IMR-90 (cell line): ENCODE measurements at regions not wholly inside any gene's neighbourhood (a gene's known extent, or its start where the extent isn't known, plus 50 kb on each side); places are given as distances from the start of the nearest gene placed in this dataset.

Experiments used
- ATAC-seq: fragments of 200-7000 bp; cut with Tn5 transposase; 2 replicates; pipeline ENCODE4 v1.9.1; 2020; ENCODE audit warnings: low read depth, mild to moderate bottlenecking, moderate library complexity
- BruUV-seq: library from RNA; stranded (reverse); fragments of 400-500 nt; replicated peaks from 2 replicates; lab custom pipeline; 2021; lab: Mats Ljungman, UMichigan
- CTCF ChIA-PET: fragments of 300-600 bp; formaldehyde crosslinking; extraction: SDS; loops from one replicate; lab custom pipeline; 2021; ENCODE audit warnings: antibody characterized with exemption; lab: Yijun Ruan, JAX
- POLR2A ChIA-PET: fragments of 300-600 bp; sonication (Branson Sonifier 250); formaldehyde crosslinking; loops from one replicate; lab custom pipeline; 2022; ENCODE audit warnings: antibody characterized with exemption; ENCODE audit not compliant: unreplicated experiment; lab: Charles Lee
- DNase-seq: peaks from one replicate; pipeline ENCODE4 v3.0.0; 2013
- H2AFZ ChIP-seq: replicated peaks from 2 replicates; pipeline ENCODE3; 2013; ENCODE audit warnings: low read length, mild to moderate bottlenecking; ENCODE audit not compliant: poor library complexity
- H2AK5ac ChIP-seq: 2 replicates; pipeline ENCODE4 v1.6.1; 2013; ENCODE audit warnings: low read depth, low read length, inconsistent platforms
- H2AK9ac ChIP-seq: replicated peaks from 2 replicates; pipeline ENCODE3; 2013; ENCODE audit warnings: mild to moderate bottlenecking, low read depth, low read length, moderate library complexity; ENCODE audit not compliant: poor library complexity
- H2BK120ac ChIP-seq: 2 replicates; pipeline ENCODE4 v1.6.1; 2013; ENCODE audit warnings: low read depth, low read length, inconsistent platforms
- H2BK15ac ChIP-seq: 3 replicates; pipeline ENCODE4 v1.6.1; 2013; ENCODE audit warnings: low read depth, low read length, inconsistent platforms
- H2BK20ac ChIP-seq: 2 replicates; pipeline ENCODE4 v1.6.1; 2013; ENCODE audit warnings: low read depth, mild to moderate bottlenecking, inconsistent platforms, low read length, moderate library complexity
- H2BK5ac ChIP-seq: 2 replicates; pipeline ENCODE4 v1.6.1; 2013; ENCODE audit warnings: mild to moderate bottlenecking, low read depth, low read length, inconsistent platforms; ENCODE audit not compliant: poor library complexity, severe bottlenecking
- H3K14ac ChIP-seq: replicated peaks from 2 replicates; pipeline ENCODE4 v1.6.1; 2013; ENCODE audit warnings: low read depth, low read length, inconsistent platforms
- H3K18ac ChIP-seq: 2 replicates; pipeline ENCODE4 v1.6.1; 2013; ENCODE audit warnings: low read depth, low read length, control low read depth
- H3K23ac ChIP-seq: 2 replicates; pipeline ENCODE4 v1.6.1; 2013; ENCODE audit warnings: low read depth, low read length, inconsistent platforms
- H3K27ac ChIP-seq: 2 replicates; pipeline ENCODE4 v1.5.1; 2013; ENCODE audit warnings: mild to moderate bottlenecking, control low read depth, low read length; ENCODE audit not compliant: insufficient read depth
- H3K27me3 ChIP-seq: 2 replicates; pipeline ENCODE4 v1.6.1; 2013; ENCODE audit warnings: low read length; ENCODE audit not compliant: control insufficient read depth, insufficient read depth
- H3K36me3 ChIP-seq: 2 replicates; pipeline ENCODE4 v1.6.1; 2013; ENCODE audit warnings: low read length, mixed read lengths; ENCODE audit not compliant: control insufficient read depth, insufficient read depth
- H3K4ac ChIP-seq: 2 replicates; pipeline ENCODE4 v1.6.1; 2013; ENCODE audit warnings: low read depth, low read length, inconsistent platforms
- H3K4me1 ChIP-seq: 2 replicates; pipeline ENCODE4 v1.6.1; 2013; ENCODE audit warnings: low read length, mixed read lengths; ENCODE audit not compliant: control insufficient read depth, insufficient read depth
- H3K4me2 ChIP-seq: 2 replicates; pipeline ENCODE4 v1.6.1; 2013; ENCODE audit warnings: low read depth, mild to moderate bottlenecking, control low read depth, low read length, moderate library complexity
- H3K4me3 ChIP-seq: 2 replicates; pipeline ENCODE4 v1.5.1; 2013; ENCODE audit warnings: low read depth, mild to moderate bottlenecking, control low read depth, low read length, moderate library complexity; ENCODE audit not compliant: insufficient read depth
- H3K56ac ChIP-seq: 2 replicates; pipeline ENCODE4 v1.6.1; 2013; ENCODE audit warnings: low read length, inconsistent platforms; ENCODE audit not compliant: insufficient read depth; ENCODE audit errors: extremely low read depth
- H3K79me1 ChIP-seq, 2 experiments: 2 replicates each; pipeline ENCODE4 v1.6.1; 2013; ENCODE audit warnings: low read length in 2 of 2, inconsistent platforms in 1 of 2, low read depth in 1 of 2
- H3K9ac ChIP-seq: 2 replicates; pipeline ENCODE4 v1.6.1; 2013; ENCODE audit warnings: low read depth, low read length, control low read depth
- H3K9me1 ChIP-seq: 2 replicates; pipeline ENCODE4 v1.6.1; 2013; ENCODE audit warnings: low read length, inconsistent platforms; ENCODE audit not compliant: insufficient read depth
- H3K9me3 ChIP-seq: 2 replicates; pipeline ENCODE4 v1.6.1; 2013; ENCODE audit warnings: low read length; ENCODE audit not compliant: control insufficient read depth, insufficient read depth
- H4K20me1 ChIP-seq: 2 replicates; pipeline ENCODE4 v1.6.1; 2013; ENCODE audit warnings: low read length, inconsistent platforms; ENCODE audit not compliant: insufficient read depth
- H4K5ac ChIP-seq: 2 replicates; pipeline ENCODE4 v1.6.1; 2013; ENCODE audit warnings: mild to moderate bottlenecking, low read depth, low read length, control low read depth
- H4K8ac ChIP-seq, 2 experiments: 2 replicates each; pipeline ENCODE4 v1.6.1; 2013; ENCODE audit warnings: low read depth in 2 of 2, low read length in 2 of 2, control low read depth in 1 of 2, inconsistent platforms in 1 of 2
- H4K91ac ChIP-seq: 2 replicates; pipeline ENCODE4 v1.6.1; 2013; ENCODE audit warnings: low read depth, low read length, inconsistent platforms; ENCODE audit not compliant: insufficient read depth
- BHLHE40 ChIP-seq: fragments of 150-350 bp; IDR thresholded peaks from 2 replicates; pipeline ENCODE4 v1.6.1; 2016; ENCODE audit warnings: mild to moderate bottlenecking, low read depth, low read length
- CEBPB ChIP-seq: IDR thresholded peaks from 2 replicates; pipeline ENCODE4 v1.6.1; 2012; ENCODE audit warnings: low read depth, low read length, improper control_type of control experiment
- CHD1 ChIP-seq: IDR thresholded peaks from 2 replicates; pipeline ENCODE4 v1.6.1; 2012; ENCODE audit warnings: low read depth, low read length, improper control_type of control experiment
- FOS ChIP-seq: fragments of 150-350 bp; IDR thresholded peaks from 2 replicates; pipeline ENCODE4 v1.6.1; 2016; ENCODE audit warnings: low read depth, low read length
- MAFK ChIP-seq: IDR thresholded peaks from 2 replicates; pipeline ENCODE4 v1.6.1; 2012; ENCODE audit warnings: low read depth, low read length, improper control_type of control experiment
- MAZ ChIP-seq: IDR thresholded peaks from 2 replicates; pipeline ENCODE4 v1.6.1; 2012; ENCODE audit warnings: low read depth, mild to moderate bottlenecking, low read length, improper control_type of control experiment, moderate library complexity, borderline replicate concordance
- MXI1 ChIP-seq: IDR thresholded peaks from 2 replicates; pipeline ENCODE4 v1.6.1; 2012; ENCODE audit warnings: low read depth, mild to moderate bottlenecking, low read length, moderate library complexity, borderline replicate concordance
- NFE2L2 ChIP-seq: fragments of 150-350 bp; IDR thresholded peaks from 2 replicates; pipeline ENCODE4 v1.6.1; 2016; ENCODE audit warnings: low read depth, mild to moderate bottlenecking, low read length
- POLR2A ChIP-seq: IDR thresholded peaks from 2 replicates; pipeline ENCODE4 v1.6.1; 2012; ENCODE audit warnings: mild to moderate bottlenecking, low read depth, low read length
- RAD21 ChIP-seq: IDR thresholded peaks from 2 replicates; pipeline ENCODE4 v1.6.1; 2012; ENCODE audit warnings: low read length, improper control_type of control experiment
- RCOR1 ChIP-seq: IDR thresholded peaks from 2 replicates; pipeline ENCODE4 v1.6.1; 2012; ENCODE audit warnings: mild to moderate bottlenecking, low read length, improper control_type of control experiment; ENCODE audit not compliant: insufficient replicate concordance
- RFX5 ChIP-seq: IDR thresholded peaks from 2 replicates; pipeline ENCODE4 v1.8.0; 2012; ENCODE audit warnings: low read depth, mild to moderate bottlenecking, low read length, moderate library complexity
- SMC3 ChIP-seq: fragments of 150-350 bp; IDR thresholded peaks from 2 replicates; pipeline ENCODE4 v1.6.1; 2016; ENCODE audit warnings: low read depth, mild to moderate bottlenecking, antibody characterized with exemption, low read length, moderate library complexity
- WGBS, 2 experiments: methylation state at CpG; one replicate each; pipeline versions ENCODE4 v1.1.5 to v1.1.7; 2013; ENCODE audit warnings: missing lambda C conversion rate in 2 of 2; ENCODE audit not compliant: insufficient read length in 1 of 2; ENCODE audit errors: extremely low coverage in 2 of 2; 5-methylcytosine and 5-hydroxymethylcytosine counted together
- dilution Hi-C: fragments of 300-500 bp; cut with HindIII; formaldehyde crosslinking; loops from one replicate; pipeline ENCODE4 v1.14.3; 2018; ENCODE audit warnings: low sequenced_read_pairs; ENCODE audit not compliant: unreplicated experiment
- in situ Hi-C: fragments of 300-500 bp; cut with MboI; formaldehyde crosslinking; loops from 3 replicates; pipeline ENCODE4 v1.14.3; 2019; ENCODE audit warnings: low sequenced_read_pairs, inconsistent platforms, mixed read lengths
- intact Hi-C: fragments of 100-400 bp; cut with micrococcal nuclease; formaldehyde crosslinking; loops from 2 replicates; pipeline ENCODE4 v1.10.0; 2022
- TF ChIP-seq, protein P1 (sequence below): fragments of 150-350 bp; IDR thresholded peaks from 2 replicates; pipeline ENCODE4 v1.6.1; 2017; ENCODE audit warnings: mild to moderate bottlenecking, antibody characterized with exemption, low read length, low read depth
- TF ChIP-seq, protein P2 (sequence below): conservative IDR thresholded peaks from 2 replicates; pipeline ENCODE4 v1.5.1; 2012; ENCODE audit warnings: mild to moderate bottlenecking, low read depth, low read length, improper control_type of control experiment
- TF ChIP-seq, protein P3 (sequence below): fragments of 150-350 bp; IDR thresholded peaks from 2 replicates; pipeline ENCODE4 v1.6.1; 2016; ENCODE audit warnings: low read depth, mild to moderate bottlenecking, low read length, moderate library complexity, borderline replicate concordance

DNA sequence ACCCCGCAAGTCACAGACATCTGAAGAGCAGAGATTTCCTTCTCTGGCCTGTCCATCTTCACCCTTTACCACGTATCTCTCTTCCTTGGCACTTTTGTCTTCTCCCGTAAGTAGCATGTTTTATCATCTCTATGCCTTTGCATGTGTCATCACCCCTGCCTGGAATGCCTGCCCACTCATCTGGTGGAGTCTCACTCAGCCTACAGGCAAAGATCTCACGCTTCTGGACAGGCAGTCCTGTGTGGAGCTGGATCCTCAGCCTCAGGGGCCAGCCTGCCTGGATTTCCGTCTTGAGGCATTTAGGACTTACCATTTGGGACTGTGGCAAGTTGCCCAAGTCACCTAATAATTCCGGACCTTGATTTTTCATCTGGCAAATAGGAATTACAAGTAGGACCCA is 114.3 kb upstream of the CACNA2D3 start:
- H2BK20ac ChIP-seq = no peak overlapping the region
- ChIA-PET CTCF (no interaction called here), POLR2A (no interaction called here)
- H4K20me1 ChIP-seq = no peaks in the 10 kb centered on the region
- peaks cover 12% of the 10 kb centered on the region for H3K9me3 ChIP-seq
- H2BK120ac ChIP-seq = no peak overlapping the region
- H3K4me1 ChIP-seq = no peaks in the 10 kb centered on the region
- H3K36me3 ChIP-seq = no peaks in the 10 kb centered on the region
- H3K4me2 ChIP-seq = no peak overlapping the region
- H3K27me3 ChIP-seq = no peaks in the 10 kb centered on the region
- in situ Hi-C loops (no loop called here), dilution Hi-C loops (no loop called here), intact Hi-C loops (no loop called here)
- no peaks in the 10 kb centered on the region for H3K9me1 ChIP-seq
- DNase-seq (no peak), ATAC-seq (no peak)
- H2AK9ac ChIP-seq = no peak overlapping the region
- no peak overlapping the region for H3K4ac ChIP-seq
- BruUV-seq = no TSS peak
- H3K23ac ChIP-seq = no peak overlapping the region
- H4K5ac ChIP-seq = no peak overlapping the region
- no peak overlapping the region for H2BK15ac ChIP-seq
- WGBS, 2 experiments = 68% methylated on average over 3 of the region's 6 CpGs; no CpG with 5 or more reads in 1 of the 2 experiments
- no peak overlapping the region for H3K27ac ChIP-seq
- no peak for TF ChIP-seq MAZ
- TF ChIP-seq RAD21 = no peak
- TF ChIP-seq, protein P1, sequence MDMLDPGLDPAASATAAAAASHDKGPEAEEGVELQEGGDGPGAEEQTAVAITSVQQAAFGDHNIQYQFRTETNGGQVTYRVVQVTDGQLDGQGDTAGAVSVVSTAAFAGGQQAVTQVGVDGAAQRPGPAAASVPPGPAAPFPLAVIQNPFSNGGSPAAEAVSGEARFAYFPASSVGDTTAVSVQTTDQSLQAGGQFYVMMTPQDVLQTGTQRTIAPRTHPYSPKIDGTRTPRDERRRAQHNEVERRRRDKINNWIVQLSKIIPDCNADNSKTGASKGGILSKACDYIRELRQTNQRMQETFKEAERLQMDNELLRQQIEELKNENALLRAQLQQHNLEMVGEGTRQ = no peak
- no peak for TF ChIP-seq SMC3
- TF ChIP-seq MXI1 = no peak
- no peak for TF ChIP-seq RFX5
- no peak for TF ChIP-seq POLR2A
- TF ChIP-seq, protein P2, sequence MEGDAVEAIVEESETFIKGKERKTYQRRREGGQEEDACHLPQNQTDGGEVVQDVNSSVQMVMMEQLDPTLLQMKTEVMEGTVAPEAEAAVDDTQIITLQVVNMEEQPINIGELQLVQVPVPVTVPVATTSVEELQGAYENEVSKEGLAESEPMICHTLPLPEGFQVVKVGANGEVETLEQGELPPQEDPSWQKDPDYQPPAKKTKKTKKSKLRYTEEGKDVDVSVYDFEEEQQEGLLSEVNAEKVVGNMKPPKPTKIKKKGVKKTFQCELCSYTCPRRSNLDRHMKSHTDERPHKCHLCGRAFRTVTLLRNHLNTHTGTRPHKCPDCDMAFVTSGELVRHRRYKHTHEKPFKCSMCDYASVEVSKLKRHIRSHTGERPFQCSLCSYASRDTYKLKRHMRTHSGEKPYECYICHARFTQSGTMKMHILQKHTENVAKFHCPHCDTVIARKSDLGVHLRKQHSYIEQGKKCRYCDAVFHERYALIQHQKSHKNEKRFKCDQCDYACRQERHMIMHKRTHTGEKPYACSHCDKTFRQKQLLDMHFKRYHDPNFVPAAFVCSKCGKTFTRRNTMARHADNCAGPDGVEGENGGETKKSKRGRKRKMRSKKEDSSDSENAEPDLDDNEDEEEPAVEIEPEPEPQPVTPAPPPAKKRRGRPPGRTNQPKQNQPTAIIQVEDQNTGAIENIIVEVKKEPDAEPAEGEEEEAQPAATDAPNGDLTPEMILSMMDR = no peak
- TF ChIP-seq NFE2L2 = no peak
- TF ChIP-seq MAFK = no peak
- no peak for TF ChIP-seq CHD1
- TF ChIP-seq, protein P3, sequence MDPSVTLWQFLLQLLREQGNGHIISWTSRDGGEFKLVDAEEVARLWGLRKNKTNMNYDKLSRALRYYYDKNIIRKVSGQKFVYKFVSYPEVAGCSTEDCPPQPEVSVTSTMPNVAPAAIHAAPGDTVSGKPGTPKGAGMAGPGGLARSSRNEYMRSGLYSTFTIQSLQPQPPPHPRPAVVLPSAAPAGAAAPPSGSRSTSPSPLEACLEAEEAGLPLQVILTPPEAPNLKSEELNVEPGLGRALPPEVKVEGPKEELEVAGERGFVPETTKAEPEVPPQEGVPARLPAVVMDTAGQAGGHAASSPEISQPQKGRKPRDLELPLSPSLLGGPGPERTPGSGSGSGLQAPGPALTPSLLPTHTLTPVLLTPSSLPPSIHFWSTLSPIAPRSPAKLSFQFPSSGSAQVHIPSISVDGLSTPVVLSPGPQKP = no peak
- no peak for TF ChIP-seq BHLHE40
- no peak for TF ChIP-seq FOS
- no peak for TF ChIP-seq CEBPB
- TF ChIP-seq RCOR1 = no peak
- no peak overlapping the region for H3K56ac ChIP-seq
- no peaks in the 10 kb centered on the region for H3K79me1 ChIP-seq
- no peak overlapping the region for H2AFZ ChIP-seq
- H3K14ac ChIP-seq = no peak overlapping the region
- no peak overlapping the region for H2BK5ac ChIP-seq
- H4K8ac ChIP-seq = no peak overlapping the region
- no peak overlapping the region for H3K18ac ChIP-seq
- no peak overlapping the region for H3K9ac ChIP-seq
- no peak overlapping the region for H4K91ac ChIP-seq
- H2AK5ac ChIP-seq = no peak overlapping the region
- no peak overlapping the region for H3K4me3 ChIP-seq
